MCF 10A (cell line): ENCODE measurements at regions not wholly inside any gene's neighbourhood (a gene's known extent, or its start where the extent isn't known, plus 50 kb on each side); places are given as distances from the start of the nearest gene placed in this dataset.

Experiments
- BruUV-seq: library from RNA; stranded (reverse); fragments of 400-500 nt; replicated peaks from 2 replicates; lab custom pipeline; 2021; lab: Mats Ljungman, UMichigan
- CTCF ChIA-PET: fragments of 300-600 bp; sonication (Branson Sonifier 250); formaldehyde crosslinking; extraction: SDS; loops from one replicate; lab custom pipeline; 2021; ENCODE audit warnings: antibody characterized with exemption, inconsistent platforms; lab: Yijun Ruan, JAX
- POLR2A ChIA-PET: fragments of 300-600, 350-650 bp; sonication (Branson Sonifier 250); formaldehyde crosslinking; extraction: SDS; loops from one replicate; lab custom pipeline; 2020; ENCODE audit warnings: antibody characterized with exemption, inconsistent platforms; lab: Yijun Ruan, JAX
- DNase-seq: peaks from one replicate; pipeline ENCODE4 v3.0.0-alpha.2; 2018; ENCODE audit not compliant: unreplicated experiment
- H3K27ac Mint-ChIP-seq: one replicate; pipeline ENCODE4 v1.8.0; 2022; ENCODE audit warnings: mild to moderate bottlenecking, low read depth, mixed read lengths; ENCODE audit not compliant: unreplicated experiment
- H3K27me3 Mint-ChIP-seq: one replicate; pipeline ENCODE4 v1.8.0; 2022; ENCODE audit warnings: mixed read lengths; ENCODE audit not compliant: insufficient read depth, unreplicated experiment
- H3K36me3 Mint-ChIP-seq: one replicate; pipeline ENCODE4 v1.8.0; 2022; ENCODE audit warnings: mild to moderate bottlenecking, moderate library complexity, mixed read lengths; ENCODE audit not compliant: insufficient read depth, unreplicated experiment
- H3K4me1 Mint-ChIP-seq: one replicate; pipeline ENCODE4 v1.8.0; 2022; ENCODE audit warnings: mixed read lengths; ENCODE audit not compliant: insufficient read depth, unreplicated experiment
- H3K4me3 Mint-ChIP-seq: one replicate; pipeline ENCODE4 v1.8.0; 2022; ENCODE audit warnings: mild to moderate bottlenecking, moderate library complexity, mixed read lengths; ENCODE audit not compliant: unreplicated experiment
- H3K9me3 Mint-ChIP-seq: one replicate; pipeline ENCODE4 v1.8.0; 2022; ENCODE audit warnings: mixed read lengths; ENCODE audit not compliant: unreplicated experiment
- intact Hi-C: fragments of 100-400 bp; cut with micrococcal nuclease; formaldehyde crosslinking; loops from 2 replicates; pipeline ENCODE4 v1.14.1; 2022
- TF ChIP-seq, protein P1 (sequence below): fragments of 200-600 bp; IDR thresholded peaks from one replicate; pipeline ENCODE4 v1.8.0; 2022; ENCODE audit warnings: antibody characterized with exemption, mild to moderate bottlenecking; ENCODE audit not compliant: unreplicated experiment

DNA sequence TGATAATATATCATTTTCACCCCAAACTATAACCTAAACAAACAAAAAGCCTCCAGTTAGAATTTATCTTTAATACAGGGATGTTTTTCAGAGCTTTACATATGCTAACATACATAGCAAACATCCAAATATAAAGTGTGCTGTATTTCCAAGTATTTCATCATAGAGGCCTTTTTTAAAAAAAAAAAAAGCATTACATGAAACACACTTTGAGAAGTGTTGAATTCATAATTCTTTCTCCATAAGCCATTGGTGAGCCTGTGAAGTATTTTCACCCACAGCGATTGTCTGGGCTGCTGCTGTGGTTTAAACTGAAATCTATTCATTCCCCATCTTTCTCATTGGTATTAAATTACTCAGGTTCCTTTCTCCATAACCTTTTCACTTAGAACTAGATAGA, 503.4 kb upstream of the CDH8 start:
- Mint-ChIP-seq H3K36me3 (no peaks in the 10 kb centered on the region), H3K4me1 (no peaks in the 10 kb centered on the region), H3K4me3 (no peak overlapping the region), H3K27ac (no peak overlapping the region), H3K27me3 (no peaks in the 10 kb centered on the region), H3K9me3 (peaks cover 16% of the 10 kb centered on the region)
- intact Hi-C loops, result no loop called here
- BruUV-seq, result no TSS peak
- TF ChIP-seq, protein P1, sequence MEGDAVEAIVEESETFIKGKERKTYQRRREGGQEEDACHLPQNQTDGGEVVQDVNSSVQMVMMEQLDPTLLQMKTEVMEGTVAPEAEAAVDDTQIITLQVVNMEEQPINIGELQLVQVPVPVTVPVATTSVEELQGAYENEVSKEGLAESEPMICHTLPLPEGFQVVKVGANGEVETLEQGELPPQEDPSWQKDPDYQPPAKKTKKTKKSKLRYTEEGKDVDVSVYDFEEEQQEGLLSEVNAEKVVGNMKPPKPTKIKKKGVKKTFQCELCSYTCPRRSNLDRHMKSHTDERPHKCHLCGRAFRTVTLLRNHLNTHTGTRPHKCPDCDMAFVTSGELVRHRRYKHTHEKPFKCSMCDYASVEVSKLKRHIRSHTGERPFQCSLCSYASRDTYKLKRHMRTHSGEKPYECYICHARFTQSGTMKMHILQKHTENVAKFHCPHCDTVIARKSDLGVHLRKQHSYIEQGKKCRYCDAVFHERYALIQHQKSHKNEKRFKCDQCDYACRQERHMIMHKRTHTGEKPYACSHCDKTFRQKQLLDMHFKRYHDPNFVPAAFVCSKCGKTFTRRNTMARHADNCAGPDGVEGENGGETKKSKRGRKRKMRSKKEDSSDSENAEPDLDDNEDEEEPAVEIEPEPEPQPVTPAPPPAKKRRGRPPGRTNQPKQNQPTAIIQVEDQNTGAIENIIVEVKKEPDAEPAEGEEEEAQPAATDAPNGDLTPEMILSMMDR, result no peak
- CTCF ChIA-PET, result no interaction called here
- POLR2A ChIA-PET, result no interaction called here
- DNase-seq, result no peak

DNA sequence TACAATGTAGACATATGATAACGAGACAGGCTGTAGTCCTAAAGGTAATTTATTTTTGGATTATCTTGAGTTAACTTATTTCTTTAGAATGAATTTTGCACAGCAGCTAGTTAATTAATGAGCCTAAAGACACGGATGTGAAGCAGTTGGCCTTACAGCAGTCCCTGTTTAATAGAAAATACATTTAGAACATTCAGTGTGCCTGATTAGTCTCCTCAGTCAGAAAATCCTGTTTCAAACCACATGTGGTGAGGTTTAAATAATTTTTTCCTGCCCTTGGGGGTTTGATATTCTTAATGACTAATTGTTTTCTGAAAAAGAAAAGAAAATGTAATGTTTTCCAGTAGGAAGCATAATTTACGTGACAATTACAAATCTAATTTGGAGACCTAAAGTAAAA, 494.2 kb upstream of the CDH8 start:
- ChIA-PET POLR2A (no interaction called here), CTCF (no interaction called here)
- DNase-seq, result no peak
- peaks cover 23% of the 10 kb centered on the region for H3K9me3 Mint-ChIP-seq
- no peaks in the 10 kb centered on the region for H3K27me3 Mint-ChIP-seq
- no peak overlapping the region for H3K4me3 Mint-ChIP-seq
- no TSS peak for BruUV-seq
- no peaks in the 10 kb centered on the region for H3K36me3 Mint-ChIP-seq
- intact Hi-C loops, result no loop called here
- no peaks in the 10 kb centered on the region for H3K4me1 Mint-ChIP-seq
- TF ChIP-seq, protein P1, result no peak
- no peak overlapping the region for H3K27ac Mint-ChIP-seq

DNA sequence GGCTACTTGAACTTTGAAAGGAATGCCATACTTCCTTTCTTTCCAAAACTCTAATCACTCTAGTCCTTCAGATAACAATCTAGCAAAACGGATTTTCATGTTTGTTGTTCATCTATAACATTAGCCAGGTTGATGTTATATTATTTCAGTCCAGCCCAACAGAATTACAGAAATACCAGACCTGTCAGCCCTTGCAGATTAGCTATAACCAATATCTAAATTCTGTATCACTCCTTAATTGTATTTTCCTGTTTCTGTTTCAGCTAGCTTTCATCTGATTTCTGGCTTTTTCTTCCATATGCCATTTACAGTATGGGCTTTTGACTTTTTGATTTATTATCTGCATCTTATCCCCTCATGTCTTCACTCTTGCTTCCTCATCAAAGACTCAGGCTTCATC, 479.8 kb upstream of the CDH8 start:
- H3K4me3 Mint-ChIP-seq, result no peak overlapping the region
- DNase-seq, result no peak
- no peaks in the 10 kb centered on the region for H3K36me3 Mint-ChIP-seq
- ChIA-PET POLR2A (no interaction called here), CTCF (no interaction called here)
- TF ChIP-seq, protein P1, result no peak
- no peak overlapping the region for H3K27ac Mint-ChIP-seq
- no peaks in the 10 kb centered on the region for H3K27me3 Mint-ChIP-seq
- no peaks in the 10 kb centered on the region for H3K4me1 Mint-ChIP-seq
- no TSS peak for BruUV-seq
- peaks cover 33% of the 10 kb centered on the region for H3K9me3 Mint-ChIP-seq
- intact Hi-C loops, result no loop called here

DNA sequence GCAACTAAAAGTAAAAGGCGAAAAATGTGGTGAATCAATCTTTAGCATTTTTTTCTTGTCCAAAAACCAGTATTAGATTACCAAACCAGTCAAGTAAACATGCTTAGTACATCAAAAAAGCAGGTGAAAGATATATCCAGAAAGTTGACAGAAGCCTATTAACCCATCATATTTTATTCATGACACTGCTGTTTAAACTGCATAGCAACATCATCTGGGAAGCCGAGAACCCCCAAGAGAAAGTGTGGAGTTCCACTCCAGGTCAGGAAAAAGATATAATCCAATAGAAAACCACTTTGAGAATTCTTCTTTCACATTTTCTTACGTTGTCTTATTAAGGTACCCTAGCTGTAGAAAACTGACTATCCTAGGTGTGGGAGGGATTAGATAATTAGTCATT, 466.8 kb upstream of the CDH8 start:
- no TSS peak for BruUV-seq
- CTCF ChIA-PET, result no interaction called here
- no peaks in the 10 kb centered on the region for H3K4me1 Mint-ChIP-seq

More for the DNA sequence above, 466.8 kb upstream of the CDH8 start:
- no peak for DNase-seq
- POLR2A ChIA-PET, result no interaction called here
- intact Hi-C loops, result no loop called here
- H3K4me3 Mint-ChIP-seq, result no peak overlapping the region
- H3K27ac Mint-ChIP-seq, result no peak overlapping the region
- no peaks in the 10 kb centered on the region for H3K27me3 Mint-ChIP-seq
- H3K9me3 Mint-ChIP-seq, result peaks cover 22% of the 10 kb centered on the region
- H3K36me3 Mint-ChIP-seq, result peaks cover 4% of the 10 kb centered on the region
- TF ChIP-seq, protein P1, result no peak
